HEK293 (cell line): ENCODE measurements at regions not wholly inside any gene's neighbourhood (a gene's known extent, or its start where the extent isn't known, plus 50 kb on each side); places are given as distances from the start of the nearest gene placed in this dataset.

Source experiments
- CTCF ChIA-PET: fragments of 350-600 bp; formaldehyde crosslinking; extraction: SDS; loops from one replicate; lab custom pipeline; 2021; ENCODE audit warnings: antibody characterized with exemption; lab: Yijun Ruan, JAX
- POLR2A ChIA-PET: fragments of 300-600 bp; formaldehyde crosslinking; extraction: SDS; loops from one replicate; lab custom pipeline; 2020; ENCODE audit warnings: antibody characterized with exemption, inconsistent platforms; lab: Yijun Ruan, JAX
- H3K27ac ChIP-seq: fragments of 200-500 bp; sonication (Bioruptor generic); 2 replicates; pipeline ENCODE4 v1.5.1; 2014; ENCODE audit warnings: low read depth, low read length, control low read depth, inconsistent platforms; ENCODE audit errors: extremely low read depth
- H3K36me3 ChIP-seq, 2 experiments: fragments of 200-500 bp in 1 of 2; sonication (Bioruptor generic) in 1 of 2; 1 replicate in 1 of 2; 2 replicates in 1 of 2; pipeline ENCODE4 v1.5.1; 2014 to 2017; ENCODE audit warnings: inconsistent platforms in 2 of 2, low read length in 2 of 2; ENCODE audit not compliant: control insufficient read depth in 2 of 2, insufficient read depth in 1 of 2
- H3K4me1 ChIP-seq: fragments of 200-500 bp; sonication (Bioruptor generic); 2 replicates; pipeline ENCODE4 v1.5.1; 2014; ENCODE audit warnings: mild to moderate bottlenecking, low read length, inconsistent platforms; ENCODE audit not compliant: control insufficient read depth, insufficient read depth
- H3K4me3 ChIP-seq: 2 replicates; pipeline ENCODE4 v1.5.1; 2011; ENCODE audit warnings: low read depth, mild to moderate bottlenecking, control low read depth, low read length, moderate library complexity
- H3K9me3 ChIP-seq: fragments of 200-500 bp; sonication (Bioruptor generic); 2 replicates; pipeline ENCODE4 v1.5.1; 2014; ENCODE audit warnings: low read depth, low read length, inconsistent platforms; ENCODE audit not compliant: control insufficient read depth, insufficient read depth
- ELK4 ChIP-seq: IDR thresholded peaks from 2 replicates; pipeline ENCODE4 v1.6.1; 2011; ENCODE audit warnings: mild to moderate bottlenecking, low read depth, low read length, borderline replicate concordance
- KLF1 ChIP-seq: fragments of 450-650 bp; formaldehyde crosslinking; IDR thresholded peaks from 2 replicates; pipeline ENCODE4 v1.5.1; 2016; ENCODE audit warnings: missing biosample characterization, missing genetic modification characterization
- KLF7 ChIP-seq: fragments of 450-650 bp; formaldehyde crosslinking; IDR thresholded peaks from 2 replicates; pipeline ENCODE4 v1.5.1; 2016; ENCODE audit warnings: missing biosample characterization, missing genetic modification characterization, borderline replicate concordance
- MZF1 ChIP-seq: fragments of 450-650 bp; formaldehyde crosslinking; IDR thresholded peaks from 2 replicates; pipeline ENCODE4 v1.5.1; 2017; ENCODE audit warnings: missing biosample characterization, missing genetic modification characterization, borderline replicate concordance
- SP7 ChIP-seq: fragments of 450-650 bp; formaldehyde crosslinking; IDR thresholded peaks from 2 replicates; pipeline ENCODE4 v1.5.1; 2016; ENCODE audit warnings: missing biosample characterization, missing genetic modification characterization
- YY1 ChIP-seq: fragments of 450-650 bp; formaldehyde crosslinking; IDR thresholded peaks from 2 replicates; pipeline ENCODE4 v1.5.1; 2018; ENCODE audit warnings: missing biosample characterization, missing genetic modification characterization
- ZBTB11 ChIP-seq: fragments of 450-650 bp; formaldehyde crosslinking; conservative IDR thresholded peaks from 2 replicates; pipeline ENCODE4 v1.5.1; 2016; ENCODE audit warnings: low read depth, missing biosample characterization, missing genetic modification characterization
- ZFP3 ChIP-seq: fragments of 450-650 bp; formaldehyde crosslinking; IDR thresholded peaks from 2 replicates; pipeline ENCODE4 v1.5.1; 2016; ENCODE audit warnings: low read depth, missing biosample characterization, missing genetic modification characterization
- ZNF2 ChIP-seq: fragments of 450-650 bp; formaldehyde crosslinking; IDR thresholded peaks from 2 replicates; pipeline ENCODE4 v1.5.1; 2016; ENCODE audit warnings: missing biosample characterization, missing genetic modification characterization
- ZNF24 ChIP-seq: fragments of 450-650 bp; formaldehyde crosslinking; IDR thresholded peaks from 2 replicates; pipeline ENCODE4 v1.5.1; 2016; ENCODE audit warnings: missing biosample characterization, missing genetic modification characterization
- ZNF311 ChIP-seq: fragments of 450-650 bp; formaldehyde crosslinking; IDR thresholded peaks from 2 replicates; pipeline ENCODE4 v1.5.1; 2017; ENCODE audit warnings: missing biosample characterization, missing genetic modification characterization, borderline replicate concordance
- ZNF394 ChIP-seq: fragments of 450-650 bp; formaldehyde crosslinking; IDR thresholded peaks from 2 replicates; pipeline ENCODE4 v1.5.1; 2016; ENCODE audit warnings: missing biosample characterization, missing genetic modification characterization, mild to moderate bottlenecking, moderate library complexity, borderline replicate concordance
- ZNF521 ChIP-seq: fragments of 450-650 bp; formaldehyde crosslinking; IDR thresholded peaks from 2 replicates; pipeline ENCODE4 v1.5.1; 2017; ENCODE audit warnings: missing biosample characterization, mild to moderate bottlenecking, missing genetic modification characterization
- ZNF549 ChIP-seq: fragments of 450-650 bp; IDR thresholded peaks from 2 replicates; pipeline ENCODE4 v1.5.1; 2018; ENCODE audit warnings: missing biosample characterization, missing genetic modification characterization, mild to moderate bottlenecking, inconsistent platforms, moderate library complexity
- ZNF571 ChIP-seq: fragments of 450-650 bp; formaldehyde crosslinking; IDR thresholded peaks from 2 replicates; pipeline ENCODE4 v1.5.0; 2017; ENCODE audit warnings: missing biosample characterization, missing genetic modification characterization
- ZNF585B ChIP-seq: fragments of 450-650 bp; formaldehyde crosslinking; IDR thresholded peaks from 2 replicates; pipeline ENCODE4 v1.5.1; 2016; ENCODE audit warnings: missing biosample characterization, missing genetic modification characterization
- ZNF654 ChIP-seq: fragments of 450-650 bp; formaldehyde crosslinking; IDR thresholded peaks from 2 replicates; pipeline ENCODE4 v1.5.1; 2016; ENCODE audit warnings: low read depth, missing biosample characterization, missing genetic modification characterization
- ZNF701 ChIP-seq: fragments of 450-650 bp; formaldehyde crosslinking; IDR thresholded peaks from 2 replicates; pipeline ENCODE4 v1.5.1; 2016; ENCODE audit warnings: missing biosample characterization, missing genetic modification characterization
- ZXDB ChIP-seq: fragments of 450-650 bp; formaldehyde crosslinking; IDR thresholded peaks from 2 replicates; pipeline ENCODE4 v1.5.1; 2016; ENCODE audit warnings: missing biosample characterization, missing genetic modification characterization

- H3K4me1 ChIP-seq: no peaks in the 10 kb centered on the region
- H3K4me3 ChIP-seq: no peak overlapping the region
- TF ChIP-seq ZNF311 (tag by site-specific recombination): no peak
- no peak for TF ChIP-seq ZNF2 (tag by site-specific recombination)
- TF ChIP-seq ZNF585B (tag by site-specific recombination): no peak
- no peak for TF ChIP-seq ZNF24 (tag by site-specific recombination)
- no peak for TF ChIP-seq ELK4
- no peak for TF ChIP-seq ZFP3 (tag by site-specific recombination)
- TF ChIP-seq ZNF654 (tag by site-specific recombination): no peak
- TF ChIP-seq YY1 (tag by site-specific recombination): no peak
- TF ChIP-seq ZXDB (tag by site-specific recombination): no peak
- TF ChIP-seq MZF1 (tag by site-specific recombination): no peak
- TF ChIP-seq ZNF549: no peak
- TF ChIP-seq ZNF701 (tag by site-specific recombination): no peak
- no peaks in the 10 kb centered on the region for H3K9me3 ChIP-seq
- POLR2A ChIA-PET: no interaction called here
- no peaks in the 10 kb centered on the region for H3K36me3 ChIP-seq
- CTCF ChIA-PET: interaction anchor here (1.5 to 6.0 kb wide), 3 partner anchors 10 to 87 kb away, joined by 5 to 50 read pairs (median 7); no protein-coding TSS in a partner anchor
- H3K27ac ChIP-seq: no peak overlapping the region
Measured at GRCh38 chr1:233527818-233528217, 86.1 kb upstream of the KCNK1 start.

- no peaks in the 10 kb centered on the region for H3K36me3 ChIP-seq
- H3K9me3 ChIP-seq: no peaks in the 10 kb centered on the region
- CTCF ChIA-PET: interaction anchor here (1.0 to 6.0 kb wide), 3 partner anchors 13 to 260 kb away, joined by 3 to 50 read pairs (median 3); no protein-coding TSS in a partner anchor
- no peak overlapping the region for H3K27ac ChIP-seq
- no peak overlapping the region for H3K4me3 ChIP-seq
- POLR2A ChIA-PET: no interaction called here
- H3K4me1 ChIP-seq: no peaks in the 10 kb centered on the region
- no peak for TF ChIP-seq KLF7
- no peak for TF ChIP-seq ZNF394 (tag by site-specific recombination)
- TF ChIP-seq SP7 (tag by site-specific recombination): no peak
- TF ChIP-seq ZNF571 (tag by site-specific recombination): no peak
- no peak for TF ChIP-seq KLF1 (tag by site-specific recombination)
- no peak for TF ChIP-seq ZNF521 (tag by site-specific recombination)
- no peak for TF ChIP-seq ZBTB11
Measured at GRCh38 chr1:233530665-233531386, 83.1 kb upstream of the KCNK1 start.
